ENCODE measurements at regions not wholly inside any gene's neighbourhood (a gene's known extent, or its start where the extent isn't known, plus 50 kb on each side); places are given as distances from the start of the nearest gene placed in this dataset.

GRCh38 chr13:26979334-26979733 lies 192.3 kb downstream of the USP12 start:
- DNase-seq (ENCODE audit: extremely low read depth in 1 of 4, low spot score in 3 of 4) (no peak), ATAC-seq (no peak), FAIRE-seq (no peak)
- Histone ChIP-seq H2AFZ (ENCODE audit: low read depth, low read length) (no peak overlapping the region), H3K4me1 (replicated peaks in 1 of 2; ENCODE audit: control insufficient read depth in 2 of 2, insufficient read depth in 2 of 2, low read length in 2 of 2) (peaks cover 41 to 44% of the 10 kb centered on the region in 2 experiments), H3K9me3 (replicated peaks; ENCODE audit: control insufficient read depth, insufficient read depth, low read depth, low read length) (no peaks in the 10 kb centered on the region; the same call in 1 of the 2 replicates), H3K27ac (ENCODE audit: extremely low read depth, low read depth, low read length) (no peak overlapping the region), H3K4me2 (ENCODE audit: insufficient read depth, low read length) (no peak overlapping the region), H3K27me3 (ENCODE audit: control insufficient read depth in 2 of 2, insufficient read depth in 2 of 2, low read length in 2 of 2) (no peaks in the 10 kb centered on the region), H3K9me1 (ENCODE audit: control insufficient read depth, insufficient read depth, low read length) (no peaks in the 10 kb centered on the region), H3K36me3 (ENCODE audit: control insufficient read depth, insufficient read depth, low read length) (no peaks in the 10 kb centered on the region), H3K9ac (ENCODE audit: insufficient read depth in 1 of 2, low read depth in 2 of 2, low read length in 2 of 2) (peak overlapping the region in 1 of 2 experiments; percentile 7; a peak in 1 of 4 replicates), H3K79me2 (ENCODE audit: control insufficient read depth, insufficient read depth, low read length) (no peaks in the 10 kb centered on the region), H4K20me1 (replicated peaks; ENCODE audit: control insufficient read depth, insufficient read depth, low read length) (no peaks in the 10 kb centered on the region), H3K4me3 (no peak overlapping the region)
- no TSS peak for BruUV-seq (replicated peaks)
- TF ChIP-seq HMGXB4 (CRISPR knock-in tag; IDR thresholded peaks at IDR 0.05) = no peak
- TF ChIP-seq ETS2 (tag; IDR thresholded peaks at IDR 0.05; ENCODE audit: borderline replicate concordance, poor library complexity, severe bottlenecking) = no peak
- no peak for TF ChIP-seq RBM15 (IDR thresholded peaks at IDR 0.05; ENCODE audit: insufficient read depth, low read length)
- no peak for TF ChIP-seq ZBTB5 (IDR thresholded peaks at IDR 0.05)
- TF ChIP-seq SRF (CRISPR knock-in tag; IDR thresholded peaks at IDR 0.05) = no peak
- intact Hi-C loops (cut with micrococcal nuclease) (no loop called here), in situ Hi-C loops (cut with MboI) (no loop called here)
- ChIA-PET POLR2A (no interaction called here), CTCF (ENCODE audit: low intra/inter-chr PET ratio) (no interaction called here)
- 73% methylated on average over 4 of the region's 8 CpGs for WGBS (ENCODE audit: insufficient coverage, low coverage, missing lambda C conversion rate)

Measured in K562 (cell line).